Suppressor macrophage treated with lipopolysaccharide for 1 hour (primary cell): ENCODE measurements at regions not wholly inside any gene's neighbourhood (a gene's known extent, or its start where the extent isn't known, plus 50 kb on each side); places are given as distances from the start of the nearest gene placed in this dataset.
A peak's percentile ranks its signal among the peaks of the same experiment; 100 is the strongest.

ENCODE experiments used
- DNase-seq, 3 donors: peaks; one replicate each; pipeline ENCODE4 v3.0.0-alpha.2; 2020 to 2022

- no peak for DNase-seq
Measured at GRCh38 chr18:72174972-72175649, 369.0 kb downstream of the CBLN2 start.

GRCh38 chr18:72171596-72171995 is 372.5 kb downstream of the CBLN2 start:
- DNase-seq = no peak

- no peak for DNase-seq
Measured at GRCh38 chr18:72161691-72162090, 382.5 kb downstream of the CBLN2 start.

GRCh38 chr18:72160510-72161445 is 383.4 kb downstream of the CBLN2 start:
- DNase-seq = no peak

GRCh38 chr18:72155327-72155726 is 388.8 kb downstream of the CBLN2 start:
- no peak for DNase-seq

- no peak for DNase-seq
Measured at GRCh38 chr18:72154926-72155325, 389.2 kb downstream of the CBLN2 start.

- DNase-seq = no peak
Measured at GRCh38 chr18:72152935-72153334, 391.2 kb downstream of the CBLN2 start.

GRCh38 chr18:72147830-72148229 is 396.3 kb downstream of the CBLN2 start:
- no peak for DNase-seq

- no peak for DNase-seq
Measured at GRCh38 chr18:72140007-72140406, 404.1 kb downstream of the CBLN2 start.

GRCh38 chr18:72128649-72129048 is 415.5 kb downstream of the CBLN2 start:
- DNase-seq = no peak

- no peak for DNase-seq
Measured at GRCh38 chr18:72122103-72122502, 422.0 kb downstream of the CBLN2 start.

- no peak for DNase-seq
Measured at GRCh38 chr18:72119082-72119481, 425.1 kb downstream of the CBLN2 start.

- no peak for DNase-seq
Measured at GRCh38 chr18:72114801-72115594, 429.1 kb downstream of the CBLN2 start.

GRCh38 chr18:72107647-72108383 is 436.3 kb downstream of the CBLN2 start:
- no peak for DNase-seq

- DNase-seq = no peak
Measured at GRCh38 chr18:72104851-72105250, 439.3 kb downstream of the CBLN2 start.

- DNase-seq = no peak
Measured at GRCh38 chr18:72102412-72102811, 441.7 kb downstream of the CBLN2 start.

- DNase-seq = no peak
Measured at GRCh38 chr18:72100465-72101004, 443.6 kb downstream of the CBLN2 start.

- no peak for DNase-seq
Measured at GRCh38 chr18:72091369-72091768, 452.8 kb downstream of the CBLN2 start.

- no peak for DNase-seq
Measured at GRCh38 chr18:72089432-72089831, 454.7 kb downstream of the CBLN2 start.

GRCh38 chr18:72086421-72086820 is 457.7 kb downstream of the CBLN2 start:
- DNase-seq = peak in 2 of 3 donors; percentile 9 to 20

GRCh38 chr18:72075040-72075439 is 469.1 kb downstream of the CBLN2 start:
- DNase-seq = no peak

GRCh38 chr18:72063001-72063400 is 481.1 kb downstream of the CBLN2 start:
- DNase-seq = no peak
